Lower leg skin (tissue), 3 donors: ENCODE measurements at regions not wholly inside any gene's neighbourhood (a gene's known extent, or its start where the extent isn't known, plus 50 kb on each side); places are given as distances from the start of the nearest gene placed in this dataset.

Experiments
- CTCF ChIP-seq, 3 donors: fragments of 450-650 bp; IDR thresholded peaks; one replicate each; pipeline ENCODE4 v1.5.1; 2016; ENCODE audit warnings: antibody characterized with exemption in 3 of 3, mild to moderate bottlenecking in 3 of 3, moderate library complexity in 2 of 3
- POLR2A ChIP-seq, 2 donors: fragments of 450-650 bp; IDR thresholded peaks; one replicate each; pipeline ENCODE4 v1.6.1; 2016 to 2017; ENCODE audit warnings: antibody characterized with exemption in 2 of 2, mild to moderate bottlenecking in 1 of 2, moderate library complexity in 1 of 2

GRCh38 chr10:121036431-121036830 is 185.3 kb downstream of the WDR11 start:
- TF ChIP-seq CTCF (IDR thresholded peaks at IDR 0.05) (no peak), POLR2A (IDR thresholded peaks at IDR 0.05) (no peak)
